MCF 10A (cell line): ENCODE measurements at regions not wholly inside any gene's neighbourhood (a gene's known extent, or its start where the extent isn't known, plus 50 kb on each side); places are given as distances from the start of the nearest gene placed in this dataset.

Experiments
- BruUV-seq: library from RNA; stranded (reverse); fragments of 400-500 nt; replicated peaks from 2 replicates; lab custom pipeline; 2021; lab: Mats Ljungman, UMichigan
- CTCF ChIA-PET: fragments of 300-600 bp; sonication (Branson Sonifier 250); formaldehyde crosslinking; extraction: SDS; loops from one replicate; lab custom pipeline; 2021; ENCODE audit warnings: antibody characterized with exemption, inconsistent platforms; lab: Yijun Ruan, JAX
- POLR2A ChIA-PET: fragments of 300-600, 350-650 bp; sonication (Branson Sonifier 250); formaldehyde crosslinking; extraction: SDS; loops from one replicate; lab custom pipeline; 2020; ENCODE audit warnings: antibody characterized with exemption, inconsistent platforms; lab: Yijun Ruan, JAX
- DNase-seq: peaks from one replicate; pipeline ENCODE4 v3.0.0-alpha.2; 2018; ENCODE audit not compliant: unreplicated experiment
- H3K27ac Mint-ChIP-seq: one replicate; pipeline ENCODE4 v1.8.0; 2022; ENCODE audit warnings: mild to moderate bottlenecking, low read depth, mixed read lengths; ENCODE audit not compliant: unreplicated experiment
- H3K27me3 Mint-ChIP-seq: one replicate; pipeline ENCODE4 v1.8.0; 2022; ENCODE audit warnings: mixed read lengths; ENCODE audit not compliant: insufficient read depth, unreplicated experiment
- H3K36me3 Mint-ChIP-seq: one replicate; pipeline ENCODE4 v1.8.0; 2022; ENCODE audit warnings: mild to moderate bottlenecking, moderate library complexity, mixed read lengths; ENCODE audit not compliant: insufficient read depth, unreplicated experiment
- H3K4me1 Mint-ChIP-seq: one replicate; pipeline ENCODE4 v1.8.0; 2022; ENCODE audit warnings: mixed read lengths; ENCODE audit not compliant: insufficient read depth, unreplicated experiment
- H3K4me3 Mint-ChIP-seq: one replicate; pipeline ENCODE4 v1.8.0; 2022; ENCODE audit warnings: mild to moderate bottlenecking, moderate library complexity, mixed read lengths; ENCODE audit not compliant: unreplicated experiment
- H3K9me3 Mint-ChIP-seq: one replicate; pipeline ENCODE4 v1.8.0; 2022; ENCODE audit warnings: mixed read lengths; ENCODE audit not compliant: unreplicated experiment
- intact Hi-C: fragments of 100-400 bp; cut with micrococcal nuclease; formaldehyde crosslinking; loops from 2 replicates; pipeline ENCODE4 v1.14.1; 2022
- TF ChIP-seq, protein P1 (sequence below): fragments of 200-600 bp; IDR thresholded peaks from one replicate; pipeline ENCODE4 v1.8.0; 2022; ENCODE audit warnings: antibody characterized with exemption, mild to moderate bottlenecking; ENCODE audit not compliant: unreplicated experiment

DNA sequence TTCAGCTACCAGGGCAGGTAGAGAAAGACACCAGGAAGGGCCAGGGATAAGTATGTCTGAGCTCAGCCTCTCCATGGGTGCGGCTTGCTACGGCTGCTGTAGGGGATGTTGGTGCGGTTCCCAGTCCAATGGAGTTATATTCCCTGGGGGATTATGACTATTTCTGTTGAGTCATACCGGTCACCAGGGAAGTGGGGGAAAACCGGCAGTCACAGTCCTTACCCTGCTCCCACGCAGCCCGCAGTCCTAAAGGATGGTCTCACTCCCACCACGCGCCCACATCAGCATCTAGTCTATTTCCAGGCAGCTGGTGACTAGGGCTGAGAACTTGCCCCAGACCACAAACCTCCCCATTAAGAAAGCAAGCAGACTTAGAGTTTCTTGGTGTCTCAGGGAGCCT lies 191.6 kb downstream of the VEGFC start:
- TF ChIP-seq, protein P1, sequence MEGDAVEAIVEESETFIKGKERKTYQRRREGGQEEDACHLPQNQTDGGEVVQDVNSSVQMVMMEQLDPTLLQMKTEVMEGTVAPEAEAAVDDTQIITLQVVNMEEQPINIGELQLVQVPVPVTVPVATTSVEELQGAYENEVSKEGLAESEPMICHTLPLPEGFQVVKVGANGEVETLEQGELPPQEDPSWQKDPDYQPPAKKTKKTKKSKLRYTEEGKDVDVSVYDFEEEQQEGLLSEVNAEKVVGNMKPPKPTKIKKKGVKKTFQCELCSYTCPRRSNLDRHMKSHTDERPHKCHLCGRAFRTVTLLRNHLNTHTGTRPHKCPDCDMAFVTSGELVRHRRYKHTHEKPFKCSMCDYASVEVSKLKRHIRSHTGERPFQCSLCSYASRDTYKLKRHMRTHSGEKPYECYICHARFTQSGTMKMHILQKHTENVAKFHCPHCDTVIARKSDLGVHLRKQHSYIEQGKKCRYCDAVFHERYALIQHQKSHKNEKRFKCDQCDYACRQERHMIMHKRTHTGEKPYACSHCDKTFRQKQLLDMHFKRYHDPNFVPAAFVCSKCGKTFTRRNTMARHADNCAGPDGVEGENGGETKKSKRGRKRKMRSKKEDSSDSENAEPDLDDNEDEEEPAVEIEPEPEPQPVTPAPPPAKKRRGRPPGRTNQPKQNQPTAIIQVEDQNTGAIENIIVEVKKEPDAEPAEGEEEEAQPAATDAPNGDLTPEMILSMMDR, result no peak
- ChIA-PET CTCF (interaction anchor here (0.5 to 0.7 kb wide), 2 partner anchors 9 to 10 kb away, joined by 3 to 4 read pairs; no protein-coding TSS in a partner anchor), POLR2A (no interaction called here)
- Mint-ChIP-seq H3K4me1 (no peaks in the 10 kb centered on the region), H3K27me3 (no peaks in the 10 kb centered on the region), H3K9me3 (no peaks in the 10 kb centered on the region), H3K4me3 (no peak overlapping the region), H3K36me3 (no peaks in the 10 kb centered on the region), H3K27ac (no peak overlapping the region)
- no peak for DNase-seq
- intact Hi-C loops, result no loop called here
- BruUV-seq, result no TSS peak

DNA sequence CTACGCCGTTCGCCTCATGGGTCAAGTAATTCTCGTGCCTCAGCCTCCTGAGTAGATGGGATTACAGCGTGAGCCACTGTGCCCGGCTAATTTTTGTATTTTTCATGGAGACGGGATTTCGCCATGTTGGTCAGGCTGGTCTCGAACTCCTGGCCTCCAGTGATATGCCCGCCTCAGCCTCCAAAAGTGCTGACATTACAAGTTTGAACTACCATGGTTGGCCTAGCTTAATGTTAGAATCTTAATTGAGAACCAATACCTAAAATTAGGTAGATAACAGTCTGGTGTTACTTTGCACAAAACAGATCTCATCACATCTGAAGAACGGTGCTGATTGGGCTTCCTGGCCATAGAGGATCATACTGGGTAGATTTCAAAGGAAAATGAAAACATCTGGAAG lies 184.9 kb downstream of the VEGFC start:
- Mint-ChIP-seq H3K4me1 (peaks cover 7% of the 10 kb centered on the region), H3K36me3 (no peaks in the 10 kb centered on the region), H3K4me3 (no peak overlapping the region), H3K27ac (no peak overlapping the region), H3K27me3 (no peaks in the 10 kb centered on the region), H3K9me3 (no peaks in the 10 kb centered on the region)
- ChIA-PET CTCF (no interaction called here), POLR2A (interaction anchor here (0.6 kb wide), 1 partner anchor 43 kb away, joined by 3 read pairs; no protein-coding TSS in a partner anchor)
- TF ChIP-seq, protein P1, result no peak
- intact Hi-C loops, result no loop called here
- BruUV-seq, result no TSS peak
- DNase-seq, result no peak

DNA sequence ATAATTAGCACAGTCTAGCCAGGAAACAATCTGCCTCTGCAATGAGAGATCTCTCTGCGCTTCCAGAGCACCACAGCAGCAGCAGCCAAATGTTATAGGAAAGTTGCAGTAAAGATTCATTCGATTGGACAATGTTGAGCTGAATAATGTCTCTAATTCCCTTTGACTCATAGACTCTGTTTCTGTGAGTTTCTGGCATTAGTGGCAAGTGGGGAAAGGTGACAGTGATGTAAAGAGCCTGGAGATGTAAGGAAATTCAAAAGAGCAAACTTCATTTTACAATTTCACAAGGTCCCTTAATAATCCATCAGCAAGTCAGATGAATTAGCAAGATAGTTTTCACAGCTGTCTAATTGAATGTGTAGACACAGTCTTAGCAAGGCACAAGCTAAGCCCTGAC lies 184.4 kb downstream of the VEGFC start:
- no peaks in the 10 kb centered on the region for H3K36me3 Mint-ChIP-seq
- intact Hi-C loops, result no loop called here
- TF ChIP-seq, protein P1, result no peak
- no peaks in the 10 kb centered on the region for H3K9me3 Mint-ChIP-seq
- H3K27ac Mint-ChIP-seq, result no peak overlapping the region
- H3K4me3 Mint-ChIP-seq, result no peak overlapping the region
- ChIA-PET POLR2A (no interaction called here), CTCF (interaction anchor here (0.6 kb wide), 1 partner anchor 439 kb away, joined by 3 read pairs; no protein-coding TSS in a partner anchor)
- peaks cover 7% of the 10 kb centered on the region for H3K4me1 Mint-ChIP-seq
- H3K27me3 Mint-ChIP-seq, result no peaks in the 10 kb centered on the region
- no TSS peak for BruUV-seq
- no peak for DNase-seq

DNA sequence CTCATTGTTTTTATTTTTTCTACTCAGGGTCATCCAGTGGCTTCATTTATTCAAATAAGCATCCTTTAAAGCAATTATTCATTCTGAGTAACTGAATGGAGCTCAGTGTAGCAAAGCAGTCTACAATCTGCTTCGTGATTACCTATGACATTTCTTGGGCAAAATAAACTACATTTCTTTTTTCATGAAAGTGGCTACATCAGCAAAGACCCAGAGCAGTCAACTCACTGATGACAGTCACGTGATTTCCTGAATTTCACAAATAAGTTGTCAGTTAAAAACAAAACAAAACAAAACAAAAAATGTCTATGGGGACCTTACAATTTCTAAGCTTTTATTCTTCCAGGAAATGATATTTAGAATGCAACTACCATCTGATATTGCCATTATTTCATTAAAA lies 182.1 kb downstream of the VEGFC start:
- TF ChIP-seq, protein P1, result no peak
- BruUV-seq, result no TSS peak
- DNase-seq, result no peak
- intact Hi-C loops, result no loop called here
- ChIA-PET POLR2A (no interaction called here), CTCF (interaction anchor here (0.6 to 0.9 kb wide), 2 partner anchors 269 to 885 kb away, joined by 3 read pairs; no protein-coding TSS in a partner anchor)
- H3K9me3 Mint-ChIP-seq, result no peaks in the 10 kb centered on the region
- H3K27me3 Mint-ChIP-seq, result no peaks in the 10 kb centered on the region
- H3K4me3 Mint-ChIP-seq, result no peak overlapping the region
- H3K36me3 Mint-ChIP-seq, result no peaks in the 10 kb centered on the region
- no peak overlapping the region for H3K27ac Mint-ChIP-seq
- H3K4me1 Mint-ChIP-seq, result peaks cover 7% of the 10 kb centered on the region
